ENCODE measurements at regions not wholly inside any gene's neighbourhood (a gene's known extent, or its start where the extent isn't known, plus 50 kb on each side); places are given as distances from the start of the nearest gene placed in this dataset.

DNA sequence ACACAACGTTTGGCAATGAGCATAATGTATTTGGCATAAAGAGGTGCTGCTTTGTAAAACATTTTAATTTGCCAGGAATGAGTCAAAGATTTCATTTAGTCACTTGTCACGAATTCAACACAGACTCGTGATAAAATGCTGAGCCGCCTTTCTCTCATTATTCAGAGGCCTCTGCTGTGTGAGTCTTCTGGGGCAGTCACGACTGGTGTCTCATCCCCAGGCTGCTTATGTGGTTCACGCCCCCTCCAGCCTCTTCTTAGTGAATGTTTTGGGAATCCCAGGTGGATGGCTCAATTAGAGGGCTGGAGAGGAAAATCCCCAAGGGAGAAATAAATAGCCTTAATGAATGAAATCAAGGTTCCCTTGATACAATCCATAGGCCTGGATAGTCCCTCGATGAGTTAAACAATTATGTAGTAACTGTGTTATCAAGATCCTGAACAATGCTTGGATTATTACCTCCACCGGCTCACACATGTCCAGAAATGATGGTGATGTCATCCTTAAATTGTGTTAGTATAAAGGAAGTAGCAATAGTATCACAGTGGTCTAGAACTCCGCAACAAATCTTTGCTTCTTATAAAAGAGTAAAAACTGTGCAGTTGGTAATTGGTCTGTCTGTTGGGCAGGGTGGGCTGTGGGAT is 192.1 kb upstream of the ADAMTS16 start:
- Histone ChIP-seq H3K27ac (ENCODE audit: low read length) (no peak overlapping the region), H3K4me3 (ENCODE audit: low read length) (no peak overlapping the region)

GRCh38 chr5:4949108-4949507 is 191.0 kb upstream of the ADAMTS16 start:
- H4K20me1 ChIP-seq (ENCODE audit: insufficient read depth, low read length): no peaks in the 10 kb centered on the region
- no peak for TF ChIP-seq EZH2phosphoT487 (IDR thresholded peaks at IDR 0.05; ENCODE audit: low read length)
- no peak for TF ChIP-seq EZH2 (optimal IDR thresholded peaks at IDR 0.05; ENCODE audit: low read depth, low read length)
- TF ChIP-seq, protein P1, sequence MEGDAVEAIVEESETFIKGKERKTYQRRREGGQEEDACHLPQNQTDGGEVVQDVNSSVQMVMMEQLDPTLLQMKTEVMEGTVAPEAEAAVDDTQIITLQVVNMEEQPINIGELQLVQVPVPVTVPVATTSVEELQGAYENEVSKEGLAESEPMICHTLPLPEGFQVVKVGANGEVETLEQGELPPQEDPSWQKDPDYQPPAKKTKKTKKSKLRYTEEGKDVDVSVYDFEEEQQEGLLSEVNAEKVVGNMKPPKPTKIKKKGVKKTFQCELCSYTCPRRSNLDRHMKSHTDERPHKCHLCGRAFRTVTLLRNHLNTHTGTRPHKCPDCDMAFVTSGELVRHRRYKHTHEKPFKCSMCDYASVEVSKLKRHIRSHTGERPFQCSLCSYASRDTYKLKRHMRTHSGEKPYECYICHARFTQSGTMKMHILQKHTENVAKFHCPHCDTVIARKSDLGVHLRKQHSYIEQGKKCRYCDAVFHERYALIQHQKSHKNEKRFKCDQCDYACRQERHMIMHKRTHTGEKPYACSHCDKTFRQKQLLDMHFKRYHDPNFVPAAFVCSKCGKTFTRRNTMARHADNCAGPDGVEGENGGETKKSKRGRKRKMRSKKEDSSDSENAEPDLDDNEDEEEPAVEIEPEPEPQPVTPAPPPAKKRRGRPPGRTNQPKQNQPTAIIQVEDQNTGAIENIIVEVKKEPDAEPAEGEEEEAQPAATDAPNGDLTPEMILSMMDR (IDR thresholded peaks at IDR 0.05; ENCODE audit: low read length): no peak
- DNase-seq: no peak
- H3F3A ChIP-seq (ENCODE audit: insufficient read depth, low read length): no peaks in the 10 kb centered on the region
- no peaks in the 10 kb centered on the region for H3K79me2 ChIP-seq (ENCODE audit: low read length)
- no peaks in the 10 kb centered on the region for H3K36me3 ChIP-seq (replicated peaks; ENCODE audit: insufficient read depth, low read length)
- no peak overlapping the region for H3K4me2 ChIP-seq (ENCODE audit: low read depth, low read length)
- no peaks in the 10 kb centered on the region for H3K9me3 ChIP-seq (replicated peaks; ENCODE audit: insufficient read depth, low read length)
- H3K9me2 ChIP-seq (replicated peaks; ENCODE audit: insufficient read depth, low read length): no peaks in the 10 kb centered on the region
- no peak overlapping the region for H2AFZ ChIP-seq (ENCODE audit: low read length)
- no peaks in the 10 kb centered on the region for H3K4me1 ChIP-seq (ENCODE audit: low read length)
- H3K4me3 ChIP-seq (ENCODE audit: low read length): no peak overlapping the region
- H3K27me3 ChIP-seq (replicated peaks; ENCODE audit: insufficient read depth, low read length): no peaks in the 10 kb centered on the region
- no peak overlapping the region for H3K9ac ChIP-seq (ENCODE audit: low read length)
- H3K27ac ChIP-seq (ENCODE audit: low read length): no peak overlapping the region

More for the DNA sequence above, 192.1 kb upstream of the ADAMTS16 start:
- H3K9me3 ChIP-seq (replicated peaks; ENCODE audit: insufficient read depth, low read length): no peaks in the 10 kb centered on the region
- no peaks in the 10 kb centered on the region for H3F3A ChIP-seq (ENCODE audit: insufficient read depth, low read length)
- H3K9me2 ChIP-seq (replicated peaks; ENCODE audit: insufficient read depth, low read length): no peaks in the 10 kb centered on the region
- no peak overlapping the region for H2AFZ ChIP-seq (ENCODE audit: low read length)
- no peak for DNase-seq
- TF ChIP-seq EZH2phosphoT487 (IDR thresholded peaks at IDR 0.05; ENCODE audit: low read length): no peak
- no peak for TF ChIP-seq EZH2 (optimal IDR thresholded peaks at IDR 0.05; ENCODE audit: low read depth, low read length)
- TF ChIP-seq, protein P1 (IDR thresholded peaks at IDR 0.05; ENCODE audit: low read length): no peak
- no peak overlapping the region for H3K4me2 ChIP-seq (ENCODE audit: low read depth, low read length)
- no peaks in the 10 kb centered on the region for H3K79me2 ChIP-seq (ENCODE audit: low read length)
- H3K27me3 ChIP-seq (replicated peaks; ENCODE audit: insufficient read depth, low read length): no peaks in the 10 kb centered on the region
- no peaks in the 10 kb centered on the region for H4K20me1 ChIP-seq (ENCODE audit: insufficient read depth, low read length)
- H3K4me1 ChIP-seq (ENCODE audit: low read length): no peaks in the 10 kb centered on the region
- H3K36me3 ChIP-seq (replicated peaks; ENCODE audit: insufficient read depth, low read length): no peaks in the 10 kb centered on the region
- H3K9ac ChIP-seq (ENCODE audit: low read length): no peak overlapping the region

GRCh38 chr5:4953576-4953975 is 186.6 kb upstream of the ADAMTS16 start:
- Histone ChIP-seq H3K9me2 (replicated peaks; ENCODE audit: insufficient read depth, low read length) (no peaks in the 10 kb centered on the region), H3K27ac (ENCODE audit: low read length) (no peak overlapping the region), H3K4me3 (ENCODE audit: low read length) (no peak overlapping the region), H3K36me3 (replicated peaks; ENCODE audit: insufficient read depth, low read length) (no peaks in the 10 kb centered on the region), H3K9me3 (replicated peaks; ENCODE audit: insufficient read depth, low read length) (no peaks in the 10 kb centered on the region), H4K20me1 (ENCODE audit: insufficient read depth, low read length) (no peaks in the 10 kb centered on the region), H3F3A (ENCODE audit: insufficient read depth, low read length) (no peaks in the 10 kb centered on the region), H3K4me1 (ENCODE audit: low read length) (no peaks in the 10 kb centered on the region), H3K79me2 (ENCODE audit: low read length) (no peaks in the 10 kb centered on the region), H3K9ac (ENCODE audit: low read length) (no peak overlapping the region), H2AFZ (ENCODE audit: low read length) (no peak overlapping the region), H3K4me2 (ENCODE audit: low read depth, low read length) (no peak overlapping the region), H3K27me3 (replicated peaks; ENCODE audit: insufficient read depth, low read length) (no peaks in the 10 kb centered on the region)
- DNase-seq: no peak
- TF ChIP-seq EZH2phosphoT487 (IDR thresholded peaks at IDR 0.05; ENCODE audit: low read length): no peak
- no peak for TF ChIP-seq EZH2 (optimal IDR thresholded peaks at IDR 0.05; ENCODE audit: low read depth, low read length)
- TF ChIP-seq, protein P1 (IDR thresholded peaks at IDR 0.05; ENCODE audit: low read length): no peak

Measured in MM.1S (cell line).